Suprapubic skin (tissue), 4 donors: ENCODE measurements at regions not wholly inside any gene's neighbourhood (a gene's known extent, or its start where the extent isn't known, plus 50 kb on each side); places are given as distances from the start of the nearest gene placed in this dataset.

Source experiments
- EP300 ChIP-seq: sonication (generic); formaldehyde crosslinking; IDR thresholded peaks from one replicate; pipeline ENCODE4 v1.6.1; 2017; ENCODE audit warnings: antibody characterized with exemption
- POLR2A ChIP-seq, 2 donors: fragments of 450-650 bp; IDR thresholded peaks; one replicate each; pipeline ENCODE4 v1.6.1; 2017; ENCODE audit warnings: antibody characterized with exemption in 2 of 2, mild to moderate bottlenecking in 2 of 2, moderate library complexity in 2 of 2
- POLR2AphosphoS5 ChIP-seq, 3 donors: sonication (generic); formaldehyde crosslinking; IDR thresholded peaks; one replicate each; pipeline ENCODE4 v1.6.1; 2017; ENCODE audit warnings: antibody characterized with exemption in 3 of 3
- TF ChIP-seq, protein P1 (sequence below), 2 donors: fragments of 200-600 bp in 1 of 2; fragments of 450-650 bp in 1 of 2; sonication (generic) in 1 of 2; IDR thresholded peaks; one replicate each; pipeline ENCODE4 v1.5.1; 2016 to 2019; ENCODE audit warnings: antibody characterized with exemption in 2 of 2, mild to moderate bottlenecking in 1 of 2, moderate library complexity in 1 of 2

- TF ChIP-seq EP300 = no peak
- TF ChIP-seq, protein P1, sequence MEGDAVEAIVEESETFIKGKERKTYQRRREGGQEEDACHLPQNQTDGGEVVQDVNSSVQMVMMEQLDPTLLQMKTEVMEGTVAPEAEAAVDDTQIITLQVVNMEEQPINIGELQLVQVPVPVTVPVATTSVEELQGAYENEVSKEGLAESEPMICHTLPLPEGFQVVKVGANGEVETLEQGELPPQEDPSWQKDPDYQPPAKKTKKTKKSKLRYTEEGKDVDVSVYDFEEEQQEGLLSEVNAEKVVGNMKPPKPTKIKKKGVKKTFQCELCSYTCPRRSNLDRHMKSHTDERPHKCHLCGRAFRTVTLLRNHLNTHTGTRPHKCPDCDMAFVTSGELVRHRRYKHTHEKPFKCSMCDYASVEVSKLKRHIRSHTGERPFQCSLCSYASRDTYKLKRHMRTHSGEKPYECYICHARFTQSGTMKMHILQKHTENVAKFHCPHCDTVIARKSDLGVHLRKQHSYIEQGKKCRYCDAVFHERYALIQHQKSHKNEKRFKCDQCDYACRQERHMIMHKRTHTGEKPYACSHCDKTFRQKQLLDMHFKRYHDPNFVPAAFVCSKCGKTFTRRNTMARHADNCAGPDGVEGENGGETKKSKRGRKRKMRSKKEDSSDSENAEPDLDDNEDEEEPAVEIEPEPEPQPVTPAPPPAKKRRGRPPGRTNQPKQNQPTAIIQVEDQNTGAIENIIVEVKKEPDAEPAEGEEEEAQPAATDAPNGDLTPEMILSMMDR (IDR thresholded peaks at IDR 0.05) = no peak
- no peak for TF ChIP-seq POLR2AphosphoS5 (IDR thresholded peaks at IDR 0.05)
- TF ChIP-seq POLR2A (IDR thresholded peaks at IDR 0.05) = no peak
These were observed 126.7 kb upstream of the MDM1 start for GRCh38 chr12:68458866-68459265.
